Stimulated activated CD4-positive, alpha-beta T cell treated with anti-CD3 and anti-CD28 coated beads, Interleukin-2, amount 100 ng/mL, for 24 hours (primary cell): ENCODE measurements at regions not wholly inside any gene's neighbourhood (a gene's known extent, or its start where the extent isn't known, plus 50 kb on each side); places are given as distances from the start of the nearest gene placed in this dataset.

Source experiments
- DNase-seq, 2 donors: peaks; one replicate each; pipeline ENCODE4 v3.0.0-alpha.2; 2020

DNA sequence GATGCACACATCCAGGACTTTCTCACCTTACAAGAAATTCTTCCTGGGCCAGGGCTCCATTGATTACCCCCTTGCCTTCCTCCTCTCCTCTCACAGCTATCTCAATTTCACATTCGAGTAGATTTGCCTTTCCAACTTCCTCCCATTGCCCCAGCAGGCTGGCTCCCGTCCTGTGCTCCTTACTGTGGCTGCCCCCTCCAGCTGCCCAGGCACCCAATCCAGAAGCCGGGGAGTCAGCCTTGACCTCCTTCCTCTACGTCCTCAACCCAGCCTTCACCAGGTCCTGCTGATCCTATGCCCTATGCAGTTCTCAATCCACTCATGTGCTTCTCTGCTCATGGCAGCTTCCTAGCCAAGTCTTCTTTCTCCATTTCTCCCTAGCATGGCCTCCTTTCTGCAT, 85.7 kb upstream of the GPR26 start:
- DNase-seq = no peak

GRCh38 chr10:123581656-123582055, 84.5 kb upstream of the GPR26 start:
- no peak for DNase-seq

DNA sequence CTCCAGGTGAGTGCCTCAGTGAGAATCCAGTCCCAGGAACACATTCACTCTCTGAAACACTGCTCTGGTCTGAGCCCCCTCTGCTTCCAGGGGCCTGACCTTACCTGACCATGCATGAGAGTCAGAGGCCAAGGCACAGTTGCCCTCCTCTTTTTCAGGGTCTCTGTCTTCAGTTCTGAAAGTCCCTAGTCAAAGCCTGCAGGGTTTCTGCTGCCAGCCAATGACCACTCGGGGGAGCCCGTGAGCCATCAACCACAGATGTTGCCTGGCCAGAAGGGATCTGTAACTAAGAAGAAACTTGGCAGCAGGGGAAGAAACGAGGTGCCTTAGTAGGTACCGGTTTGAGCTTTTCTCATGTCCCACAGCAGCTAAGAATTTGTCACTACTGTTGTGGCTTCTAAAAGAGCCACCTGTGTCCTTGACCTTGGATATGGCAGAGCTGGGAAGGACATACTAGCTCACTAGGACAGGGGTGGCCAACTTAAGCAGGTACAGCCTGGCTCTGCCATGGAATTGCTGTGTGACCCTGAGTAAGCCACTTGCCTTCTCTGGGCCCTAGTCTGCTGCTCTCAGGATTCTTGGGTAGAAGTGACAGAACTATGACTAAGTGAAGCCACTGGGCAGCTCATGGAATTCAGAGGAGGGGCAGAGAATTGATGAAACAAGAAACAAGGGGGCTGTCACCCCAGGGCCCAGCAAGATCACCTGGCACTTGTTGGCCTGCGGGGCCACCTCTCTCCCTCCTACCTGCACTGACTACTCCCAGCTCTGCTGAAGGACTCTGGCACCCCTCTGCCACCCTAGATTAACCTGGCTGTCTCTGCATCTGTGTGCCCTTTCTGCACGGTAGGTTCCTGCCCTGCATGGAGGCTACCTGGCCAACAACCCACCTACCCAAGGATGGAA, 83.8 kb upstream of the GPR26 start:
- peak; percentile 71 to 78 for DNase-seq

DNA sequence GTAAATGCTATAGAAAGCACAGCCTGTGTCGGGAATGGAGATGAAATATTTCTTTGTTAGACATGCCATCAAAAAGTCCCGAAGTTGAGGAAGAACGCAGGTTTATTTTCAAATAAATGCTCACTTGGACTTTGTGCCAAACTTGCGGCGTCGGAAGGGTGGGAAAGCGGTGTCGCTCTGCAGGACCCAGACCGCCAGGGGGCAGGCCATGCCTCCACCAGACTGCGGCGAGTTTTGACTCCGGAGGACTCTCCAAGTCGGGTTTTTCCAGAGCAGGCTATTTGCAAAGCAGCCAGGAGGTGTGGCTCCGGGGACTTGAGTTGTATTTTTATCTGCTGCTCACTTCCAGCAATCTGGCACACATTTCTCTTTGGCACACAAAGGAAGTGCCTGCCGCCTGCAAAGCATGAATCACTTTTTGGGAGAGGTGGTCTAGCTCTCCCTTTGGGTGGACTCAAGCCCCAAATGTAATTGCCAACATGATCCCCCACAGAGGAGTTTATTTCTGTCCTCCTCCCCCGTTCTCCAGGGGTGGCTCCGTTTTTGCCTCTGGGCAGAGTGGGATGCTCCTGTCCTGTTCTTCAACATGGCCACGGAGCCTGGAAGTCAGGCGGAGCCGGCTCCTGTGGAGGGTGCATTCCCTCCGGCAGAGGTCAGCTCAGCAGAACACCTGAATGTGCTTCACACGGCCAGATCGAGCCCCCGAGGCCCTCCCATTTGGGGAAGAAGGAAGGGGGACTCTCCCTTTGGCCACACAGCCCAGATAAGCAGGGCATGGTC, 82.3 kb upstream of the GPR26 start:
- peak; percentile 27 to 64 for DNase-seq

DNA sequence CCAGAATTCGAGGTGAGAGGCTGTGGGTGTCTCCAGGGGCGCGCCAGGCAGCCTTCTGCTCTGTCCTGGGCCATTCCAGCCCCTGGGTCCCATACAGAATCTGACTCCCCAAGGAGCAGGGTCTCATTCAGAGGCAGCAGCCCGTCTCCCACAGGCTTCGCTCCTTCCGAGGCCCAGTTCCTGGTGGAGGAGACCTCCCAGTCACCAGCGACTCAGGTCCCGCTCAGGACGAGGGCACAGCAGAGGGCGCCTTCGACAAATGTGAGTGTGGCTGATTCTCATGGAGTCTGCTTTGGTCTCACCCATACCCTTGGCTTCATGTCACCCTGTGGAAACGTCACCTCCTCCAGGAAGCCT, 81.8 kb upstream of the GPR26 start:
- DNase-seq = no peak

DNA sequence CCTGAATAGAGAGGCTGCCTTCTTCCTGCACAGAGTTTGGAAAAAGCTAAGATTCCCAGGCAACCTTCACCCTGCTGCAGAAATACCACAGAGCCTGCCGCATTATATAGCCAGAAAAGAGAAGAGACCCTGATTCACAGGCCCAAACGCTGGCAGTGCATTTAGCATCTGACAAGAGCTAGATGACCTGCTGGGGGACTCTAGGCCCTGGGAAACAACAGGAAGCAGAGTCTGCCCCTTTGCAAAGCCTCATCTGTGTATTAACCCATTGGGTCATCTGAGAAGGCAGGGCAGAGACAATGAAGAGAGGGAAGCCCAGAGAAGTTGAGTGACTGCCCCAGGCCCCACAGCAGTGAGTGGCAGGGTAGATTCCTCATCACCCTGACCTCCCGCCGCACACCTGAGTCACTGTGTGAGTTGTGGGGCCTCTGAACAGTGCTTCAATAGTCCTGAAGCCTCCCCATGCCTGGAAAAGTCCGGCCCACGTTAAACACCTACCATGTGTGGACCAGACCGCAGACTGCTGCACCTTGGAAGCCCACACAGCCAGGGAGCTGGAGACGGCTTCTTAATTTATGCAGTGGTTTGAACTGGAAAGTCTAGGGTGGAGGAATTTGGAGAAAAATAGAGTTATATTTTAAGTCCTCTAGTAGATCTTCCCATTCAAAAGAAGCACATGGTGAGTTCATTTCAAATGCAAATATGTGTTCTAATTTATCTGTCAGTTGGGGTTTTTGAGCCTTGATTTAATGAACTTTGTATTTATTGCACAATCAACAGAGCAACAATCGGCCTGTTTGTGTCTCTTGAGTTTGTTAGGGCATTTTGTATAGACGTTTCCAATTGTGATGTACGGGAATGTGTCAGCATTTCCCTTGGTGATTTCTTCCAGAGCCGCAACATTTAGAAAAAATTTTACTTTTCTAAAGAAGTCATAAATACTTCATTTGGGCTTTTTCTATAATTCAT, 80.4 kb upstream of the GPR26 start:
- no peak for DNase-seq

DNA sequence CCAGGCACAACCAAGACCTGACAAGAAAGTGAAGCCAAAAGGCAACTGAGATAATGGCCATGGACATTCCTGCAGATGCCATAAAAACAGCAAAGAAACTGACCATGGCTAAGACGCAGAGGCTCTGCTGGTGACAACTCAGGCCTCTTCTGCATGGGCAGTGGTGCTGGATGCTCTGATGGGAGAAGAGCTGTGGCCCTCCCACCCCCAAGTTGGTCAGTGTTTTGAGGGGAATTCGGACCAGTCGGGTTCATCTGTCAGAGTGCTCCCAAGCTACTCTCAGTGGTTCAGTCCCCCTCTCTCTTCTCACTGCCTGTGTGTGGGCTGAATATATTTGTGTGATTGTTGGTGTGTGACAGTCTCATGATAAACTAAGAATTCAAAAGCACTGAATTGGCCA, 79.0 kb upstream of the GPR26 start:
- no peak for DNase-seq

DNA sequence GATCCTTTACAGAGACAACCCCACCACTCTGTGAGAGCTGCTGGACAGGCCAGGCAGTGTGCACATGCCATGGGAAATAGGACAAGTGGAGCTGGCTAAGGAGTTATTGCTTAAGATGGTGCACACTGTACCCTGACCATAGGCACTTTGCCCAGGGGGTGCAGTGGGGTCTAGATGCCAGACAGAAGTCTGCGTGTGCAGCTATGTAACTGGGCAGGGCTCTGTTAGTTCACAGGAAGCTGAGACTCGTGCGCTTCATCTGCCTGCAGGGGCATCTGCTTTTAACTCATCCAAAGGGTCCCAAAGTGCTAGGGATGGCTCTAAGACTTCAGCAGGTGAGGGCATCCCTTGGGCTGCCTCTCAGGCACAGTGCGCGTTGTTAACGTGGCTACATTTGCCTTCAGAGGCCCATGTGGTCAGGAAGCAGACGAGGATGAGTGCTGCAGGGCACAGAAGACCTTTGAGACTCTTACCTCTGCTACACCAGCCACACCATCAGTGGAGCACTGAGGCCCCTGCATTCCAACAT, 77.7 kb upstream of the GPR26 start:
- DNase-seq = no peak

- DNase-seq = no peak
These were observed 70.5 kb upstream of the GPR26 start for GRCh38 chr10:123595661-123596060.

- no peak for DNase-seq
These were observed 68.5 kb upstream of the GPR26 start for GRCh38 chr10:123597676-123598075.

GRCh38 chr10:123599366-123599849, 66.7 kb upstream of the GPR26 start:
- no peak for DNase-seq

- DNase-seq = no peak
These were observed 66.0 kb upstream of the GPR26 start for GRCh38 chr10:123600177-123600576.

DNA sequence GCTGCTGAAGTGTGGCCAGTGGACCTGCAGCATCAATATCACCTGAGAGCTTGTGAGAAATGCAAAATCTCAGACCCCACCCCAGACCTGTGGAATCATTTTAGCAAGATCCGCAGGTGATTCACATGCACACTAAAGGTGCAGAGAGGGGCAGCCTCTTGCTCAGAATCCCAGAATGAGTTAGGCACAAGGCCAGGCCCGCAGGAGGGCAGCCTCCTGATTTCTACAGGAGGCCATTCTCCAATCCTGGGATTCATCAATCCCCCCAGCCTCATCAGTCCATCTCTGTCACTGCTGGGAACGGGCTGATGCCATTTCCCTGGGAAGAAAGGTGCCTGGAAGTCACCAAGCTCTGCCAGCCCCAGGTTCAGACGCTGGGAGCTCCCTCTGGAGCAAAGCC, 63.0 kb upstream of the GPR26 start:
- DNase-seq = no peak

DNA sequence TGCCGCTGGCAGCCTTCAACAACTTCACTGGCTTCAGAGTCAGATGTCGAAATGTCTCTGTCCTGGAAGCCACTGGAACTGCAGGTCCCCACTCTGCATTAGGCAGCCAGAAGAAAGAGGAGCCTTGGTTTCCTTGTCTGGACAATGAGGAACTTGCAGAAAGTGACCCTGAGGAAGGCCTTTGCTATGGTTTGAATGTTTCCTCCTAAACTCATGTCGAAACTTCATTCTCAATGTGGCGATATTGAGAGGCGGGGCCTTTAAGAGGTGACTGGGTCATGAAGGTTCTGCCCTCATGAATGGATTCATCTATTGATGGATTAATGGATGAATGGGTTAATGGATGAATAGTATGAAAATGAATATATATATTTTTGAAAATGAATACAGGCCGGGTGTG, 61.6 kb upstream of the GPR26 start:
- DNase-seq = no peak

DNA sequence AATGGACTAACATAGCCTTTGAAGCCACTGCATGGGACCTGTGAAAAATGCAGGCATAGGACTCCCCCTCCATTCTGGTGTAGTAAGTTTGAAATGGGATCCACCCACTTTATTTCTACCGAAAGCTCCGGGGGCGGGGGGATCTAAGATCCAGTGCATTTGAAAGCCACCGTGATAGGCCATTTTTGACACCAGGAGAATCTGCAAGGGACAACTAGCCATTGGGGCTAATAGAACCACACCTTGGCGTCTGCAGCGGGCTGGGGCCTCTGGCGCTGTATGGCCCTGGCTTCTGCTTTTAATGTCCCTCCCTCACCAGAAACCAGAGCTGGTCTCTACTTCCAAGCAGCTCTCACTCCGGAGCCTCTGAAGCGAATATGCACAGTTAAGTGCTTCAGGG, 60.1 kb upstream of the GPR26 start:
- no peak for DNase-seq

DNA sequence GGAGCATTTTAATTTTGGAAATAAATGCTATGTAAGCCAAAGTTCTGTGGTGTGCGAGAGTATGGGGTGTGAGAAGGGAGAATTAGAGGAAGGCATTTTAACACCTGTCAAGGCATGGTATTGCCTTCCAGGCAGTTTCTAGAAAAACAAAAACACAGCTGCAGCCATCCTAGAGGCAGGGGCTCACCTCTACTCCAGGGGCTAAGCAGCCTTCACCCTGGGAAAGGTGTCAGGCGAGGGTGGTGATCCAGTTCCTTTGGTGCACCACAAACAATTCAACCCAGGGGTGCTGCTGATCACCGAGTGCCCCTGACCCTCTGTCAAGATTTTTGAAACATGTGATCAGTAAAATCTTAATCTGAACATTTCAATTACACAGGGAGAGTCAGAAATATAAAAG, 59.2 kb upstream of the GPR26 start:
- DNase-seq = no peak

GRCh38 chr10:123607386-123607785, 58.8 kb upstream of the GPR26 start:
- no peak for DNase-seq

- no peak for DNase-seq
These were observed 58.1 kb upstream of the GPR26 start for GRCh38 chr10:123608047-123608446.

DNA sequence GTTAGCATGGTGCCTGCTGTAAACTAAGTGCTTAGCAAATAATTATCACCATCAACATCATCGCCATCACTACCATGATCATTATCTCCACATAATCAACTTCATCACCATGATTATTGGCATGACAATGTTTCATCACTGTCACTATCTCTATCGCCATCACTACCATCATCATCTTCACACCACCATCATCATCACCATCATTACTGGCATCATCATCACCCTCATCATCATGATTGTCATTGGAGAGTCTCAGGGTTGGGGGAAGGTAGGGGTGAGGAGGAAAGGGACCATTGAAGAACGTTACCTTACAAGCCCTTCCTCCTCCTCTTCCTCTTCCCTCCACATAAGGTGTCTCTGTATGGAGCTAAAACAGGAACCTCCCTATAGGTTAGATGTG, 54.9 kb upstream of the GPR26 start:
- DNase-seq = no peak

DNA sequence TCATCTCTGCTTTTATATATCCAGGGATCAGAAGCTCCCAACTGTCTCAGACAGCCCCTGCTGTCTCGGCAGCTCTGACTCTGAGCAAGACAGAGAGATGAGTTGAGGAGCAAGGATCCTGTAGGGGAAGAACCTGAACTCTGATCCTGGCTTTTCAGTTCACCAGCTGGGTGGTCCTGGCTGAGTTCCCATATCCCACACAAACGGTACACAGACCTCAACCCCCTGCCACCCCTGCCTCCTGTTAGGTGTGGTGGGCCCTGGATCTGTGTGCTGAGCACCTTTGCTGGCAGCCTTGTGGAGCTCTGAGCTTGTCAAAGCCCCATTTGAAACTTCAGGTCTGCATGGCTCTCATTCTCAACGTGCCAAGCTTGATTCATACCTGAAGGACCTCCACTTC, 54.3 kb upstream of the GPR26 start:
- DNase-seq = no peak

DNA sequence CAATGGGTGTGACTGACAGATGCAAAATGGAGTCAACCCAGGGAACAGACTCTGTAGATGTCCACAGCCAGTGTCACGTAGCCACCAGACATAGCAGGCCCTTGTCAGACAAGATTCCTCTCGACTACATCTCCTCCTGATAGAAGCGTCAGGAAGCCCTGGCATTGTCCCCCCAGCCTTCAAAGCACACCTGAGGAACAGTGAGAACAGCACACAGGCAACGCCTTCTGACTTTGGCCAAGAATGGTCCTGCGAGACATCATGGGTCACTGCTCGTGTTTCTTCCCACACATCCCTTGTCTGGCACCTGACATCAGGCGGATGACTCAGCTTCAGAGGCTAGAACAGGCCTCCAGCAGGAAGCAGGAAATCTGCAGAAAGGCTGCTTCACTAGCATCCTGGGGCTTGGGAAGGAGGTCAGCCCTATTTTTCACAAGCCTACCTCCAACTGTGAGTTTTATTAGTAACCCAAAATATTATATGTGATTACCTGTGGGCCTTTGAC, 52.8 kb upstream of the GPR26 start:
- DNase-seq = no peak

GRCh38 chr10:123614888-123615287, 51.3 kb upstream of the GPR26 start:
- DNase-seq = peak; percentile 44 to 55
